ENCODE measurements at regions not wholly inside any gene's neighbourhood (a gene's known extent, or its start where the extent isn't known, plus 50 kb on each side); places are given as distances from the start of the nearest gene placed in this dataset.
"Not testable (repeated sequence)": the region's sequence is repeated elsewhere in the genome, so short reads cannot be mapped to it uniquely, and the experiment has no call there.

- ATAC-seq; H3K9me3 ChIP-seq (ENCODE audit: control insufficient read depth, low read length); H3K4me1 ChIP-seq (ENCODE audit: control insufficient read depth, insufficient read depth, low read length); H3K27me3 ChIP-seq (ENCODE audit: control insufficient read depth, insufficient read depth); H3K4me3 ChIP-seq (ENCODE audit: low read length); intact Hi-C loops (cut with DNase I); H3K27ac ChIP-seq (ENCODE audit: low read length): not testable (repeated sequence)
- peak in 1 of 3 donors; percentile 10 for DNase-seq
- 94% methylated on average over 21 of the region's 21 CpGs for WGBS
Observed at GRCh38 chrY:4570941-4571340, 429.2 kb upstream of the PCDH11Y start.

GRCh38 chrY:4592872-4593490 lies 407.1 kb upstream of the PCDH11Y start:
- H3K9me3 ChIP-seq (ENCODE audit: control insufficient read depth, low read length); intact Hi-C loops (cut with DNase I); H3K4me1 ChIP-seq (ENCODE audit: control insufficient read depth, insufficient read depth, low read length); DNase-seq; H3K27ac ChIP-seq (ENCODE audit: low read length); H3K4me3 ChIP-seq (ENCODE audit: low read length); ATAC-seq; H3K27me3 ChIP-seq (ENCODE audit: control insufficient read depth, insufficient read depth): not testable (repeated sequence)
- 47% methylated on average over 7 of the region's 7 CpGs for WGBS

- DNase-seq; H3K4me3 ChIP-seq (ENCODE audit: low read length); H3K27ac ChIP-seq (ENCODE audit: low read length); H3K27me3 ChIP-seq (ENCODE audit: control insufficient read depth, insufficient read depth); ATAC-seq; intact Hi-C loops (cut with DNase I); H3K4me1 ChIP-seq (ENCODE audit: control insufficient read depth, insufficient read depth, low read length); H3K9me3 ChIP-seq (ENCODE audit: control insufficient read depth, low read length): not testable (repeated sequence)
- 77% methylated on average over 3 of the region's 3 CpGs for WGBS
Observed at GRCh38 chrY:4603454-4603853, 396.6 kb upstream of the PCDH11Y start.

Measured in right cardiac atrium (tissue), 5 donors.